ENCODE measurements at regions not wholly inside any gene's neighbourhood (a gene's known extent, or its start where the extent isn't known, plus 50 kb on each side); places are given as distances from the start of the nearest gene placed in this dataset.

DNA sequence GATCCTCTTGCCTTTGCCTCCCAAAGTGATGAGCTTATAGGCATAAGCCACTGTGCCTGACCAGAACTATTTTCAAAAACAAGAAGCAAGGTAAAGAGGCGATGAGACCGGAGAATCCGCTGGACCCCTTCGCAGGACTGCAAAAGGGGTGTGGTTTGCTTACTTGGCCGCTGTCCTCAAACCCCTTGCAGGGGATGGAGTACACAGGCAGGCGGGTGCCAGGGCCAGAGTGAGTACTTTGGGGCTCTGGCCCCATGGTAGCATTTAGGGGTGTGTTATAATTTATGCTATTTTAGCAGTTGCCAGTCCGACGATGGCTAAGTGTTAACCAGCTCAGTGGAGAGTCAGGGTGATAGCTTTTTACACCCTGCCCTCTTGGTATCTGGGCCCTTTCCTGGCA lies 1454.9 kb downstream of the HACE1 start:
- ATAC-seq, result peak; percentile 17; the same call in 1 of the 2 replicates
- peak overlapping the region; percentile 71 for H3K4me3 Mint-ChIP-seq
- H3K9me3 Mint-ChIP-seq, result no peaks in the 10 kb centered on the region
- DNase-seq (ENCODE audit: low spot score), result no peak
- no peaks in the 10 kb centered on the region for H3K36me3 Mint-ChIP-seq
- H3K4me1 Mint-ChIP-seq, result peaks cover 4% of the 10 kb centered on the region; the same call in 1 of the 2 replicates
- no peak overlapping the region for H3K27ac Mint-ChIP-seq
- POLR2A ChIA-PET, result no interaction called here
- H3K27me3 Mint-ChIP-seq (ENCODE audit: low read depth), result no peaks in the 10 kb centered on the region
- CTCF ChIA-PET, result interaction anchor here (0.8 kb wide), 1 partner anchor 555 kb away, joined by 3 read pairs; no protein-coding TSS in a partner anchor
- TF ChIP-seq JAZF1 (CRISPR knock-in tag; IDR thresholded peaks at IDR 0.05) (no peak), ZBTB21 (CRISPR knock-in tag; IDR thresholded peaks at IDR 0.05; ENCODE audit: borderline replicate concordance) (no peak), TP53 (CRISPR knock-in tag; IDR thresholded peaks at IDR 0.05) (no peak), TEAD1 (CRISPR knock-in tag; IDR thresholded peaks at IDR 0.05) (no peak), ZNF219 (CRISPR knock-in tag; IDR thresholded peaks at IDR 0.05; ENCODE audit: borderline replicate concordance) (no peak), KAT7 (CRISPR knock-in tag; IDR thresholded peaks at IDR 0.05; ENCODE audit: borderline replicate concordance) (no peak), FOXP1 (CRISPR knock-in tag; IDR thresholded peaks at IDR 0.05; ENCODE audit: borderline replicate concordance) (no peak), JUN (CRISPR knock-in tag; IDR thresholded peaks at IDR 0.05) (no peak), ZNF263 (CRISPR knock-in tag; IDR thresholded peaks at IDR 0.05; ENCODE audit: low read depth) (no peak), NR2C2 (CRISPR knock-in tag; IDR thresholded peaks at IDR 0.05) (no peak), GRHL2 (CRISPR knock-in tag; IDR thresholded peaks at IDR 0.05; ENCODE audit: insufficient replicate concordance, severe bottlenecking) (no peak), HMGA2 (CRISPR knock-in tag; IDR thresholded peaks at IDR 0.05) (no peak), TEAD4 (CRISPR knock-in tag; IDR thresholded peaks at IDR 0.05) (no peak)
- TF ChIP-seq, protein P1, sequence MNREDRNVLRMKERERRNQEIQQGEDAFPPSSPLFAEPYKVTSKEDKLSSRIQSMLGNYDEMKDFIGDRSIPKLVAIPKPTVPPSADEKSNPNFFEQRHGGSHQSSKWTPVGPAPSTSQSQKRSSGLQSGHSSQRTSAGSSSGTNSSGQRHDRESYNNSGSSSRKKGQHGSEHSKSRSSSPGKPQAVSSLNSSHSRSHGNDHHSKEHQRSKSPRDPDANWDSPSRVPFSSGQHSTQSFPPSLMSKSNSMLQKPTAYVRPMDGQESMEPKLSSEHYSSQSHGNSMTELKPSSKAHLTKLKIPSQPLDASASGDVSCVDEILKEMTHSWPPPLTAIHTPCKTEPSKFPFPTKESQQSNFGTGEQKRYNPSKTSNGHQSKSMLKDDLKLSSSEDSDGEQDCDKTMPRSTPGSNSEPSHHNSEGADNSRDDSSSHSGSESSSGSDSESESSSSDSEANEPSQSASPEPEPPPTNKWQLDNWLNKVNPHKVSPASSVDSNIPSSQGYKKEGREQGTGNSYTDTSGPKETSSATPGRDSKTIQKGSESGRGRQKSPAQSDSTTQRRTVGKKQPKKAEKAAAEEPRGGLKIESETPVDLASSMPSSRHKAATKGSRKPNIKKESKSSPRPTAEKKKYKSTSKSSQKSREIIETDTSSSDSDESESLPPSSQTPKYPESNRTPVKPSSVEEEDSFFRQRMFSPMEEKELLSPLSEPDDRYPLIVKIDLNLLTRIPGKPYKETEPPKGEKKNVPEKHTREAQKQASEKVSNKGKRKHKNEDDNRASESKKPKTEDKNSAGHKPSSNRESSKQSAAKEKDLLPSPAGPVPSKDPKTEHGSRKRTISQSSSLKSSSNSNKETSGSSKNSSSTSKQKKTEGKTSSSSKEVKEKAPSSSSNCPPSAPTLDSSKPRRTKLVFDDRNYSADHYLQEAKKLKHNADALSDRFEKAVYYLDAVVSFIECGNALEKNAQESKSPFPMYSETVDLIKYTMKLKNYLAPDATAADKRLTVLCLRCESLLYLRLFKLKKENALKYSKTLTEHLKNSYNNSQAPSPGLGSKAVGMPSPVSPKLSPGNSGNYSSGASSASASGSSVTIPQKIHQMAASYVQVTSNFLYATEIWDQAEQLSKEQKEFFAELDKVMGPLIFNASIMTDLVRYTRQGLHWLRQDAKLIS (CRISPR knock-in tag; IDR thresholded peaks at IDR 0.05; ENCODE audit: borderline replicate concordance), result no peak
- TF ChIP-seq, protein P2, sequence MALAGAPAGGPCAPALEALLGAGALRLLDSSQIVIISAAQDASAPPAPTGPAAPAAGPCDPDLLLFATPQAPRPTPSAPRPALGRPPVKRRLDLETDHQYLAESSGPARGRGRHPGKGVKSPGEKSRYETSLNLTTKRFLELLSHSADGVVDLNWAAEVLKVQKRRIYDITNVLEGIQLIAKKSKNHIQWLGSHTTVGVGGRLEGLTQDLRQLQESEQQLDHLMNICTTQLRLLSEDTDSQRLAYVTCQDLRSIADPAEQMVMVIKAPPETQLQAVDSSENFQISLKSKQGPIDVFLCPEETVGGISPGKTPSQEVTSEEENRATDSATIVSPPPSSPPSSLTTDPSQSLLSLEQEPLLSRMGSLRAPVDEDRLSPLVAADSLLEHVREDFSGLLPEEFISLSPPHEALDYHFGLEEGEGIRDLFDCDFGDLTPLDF (CRISPR knock-in tag; IDR thresholded peaks at IDR 0.05), result no peak
- TF ChIP-seq, protein P3, sequence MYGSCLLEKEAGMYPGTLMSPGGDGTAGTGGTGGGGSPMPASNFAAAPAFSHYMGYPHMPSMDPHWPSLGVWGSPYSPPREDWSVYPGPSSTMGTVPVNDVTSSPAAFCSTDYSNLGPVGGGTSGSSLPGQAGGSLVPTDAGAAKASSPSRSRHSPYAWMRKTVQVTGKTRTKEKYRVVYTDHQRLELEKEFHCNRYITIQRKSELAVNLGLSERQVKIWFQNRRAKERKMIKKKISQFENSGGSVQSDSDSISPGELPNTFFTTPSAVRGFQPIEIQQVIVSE (CRISPR knock-in tag; IDR thresholded peaks at IDR 0.05; ENCODE audit: borderline replicate concordance), result no peak
- TF ChIP-seq, protein P4, sequence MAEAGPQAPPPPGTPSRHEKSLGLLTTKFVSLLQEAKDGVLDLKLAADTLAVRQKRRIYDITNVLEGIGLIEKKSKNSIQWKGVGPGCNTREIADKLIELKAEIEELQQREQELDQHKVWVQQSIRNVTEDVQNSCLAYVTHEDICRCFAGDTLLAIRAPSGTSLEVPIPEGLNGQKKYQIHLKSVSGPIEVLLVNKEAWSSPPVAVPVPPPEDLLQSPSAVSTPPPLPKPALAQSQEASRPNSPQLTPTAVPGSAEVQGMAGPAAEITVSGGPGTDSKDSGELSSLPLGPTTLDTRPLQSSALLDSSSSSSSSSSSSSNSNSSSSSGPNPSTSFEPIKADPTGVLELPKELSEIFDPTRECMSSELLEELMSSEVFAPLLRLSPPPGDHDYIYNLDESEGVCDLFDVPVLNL (CRISPR knock-in tag; IDR thresholded peaks at IDR 0.05; ENCODE audit: borderline replicate concordance, low read depth), result no peak
- TF ChIP-seq, protein P5, sequence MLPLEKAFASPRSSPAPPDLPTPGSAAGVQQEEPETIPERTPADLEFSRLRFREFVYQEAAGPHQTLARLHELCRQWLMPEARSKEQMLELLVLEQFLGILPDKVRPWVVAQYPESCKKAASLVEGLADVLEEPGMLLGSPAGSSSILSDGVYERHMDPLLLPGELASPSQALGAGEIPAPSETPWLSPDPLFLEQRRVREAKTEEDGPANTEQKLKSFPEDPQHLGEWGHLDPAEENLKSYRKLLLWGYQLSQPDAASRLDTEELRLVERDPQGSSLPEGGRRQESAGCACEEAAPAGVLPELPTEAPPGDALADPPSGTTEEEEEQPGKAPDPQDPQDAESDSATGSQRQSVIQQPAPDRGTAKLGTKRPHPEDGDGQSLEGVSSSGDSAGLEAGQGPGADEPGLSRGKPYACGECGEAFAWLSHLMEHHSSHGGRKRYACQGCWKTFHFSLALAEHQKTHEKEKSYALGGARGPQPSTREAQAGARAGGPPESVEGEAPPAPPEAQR (CRISPR knock-in tag; IDR thresholded peaks at IDR 0.05), result no peak
- TF ChIP-seq, protein P6, sequence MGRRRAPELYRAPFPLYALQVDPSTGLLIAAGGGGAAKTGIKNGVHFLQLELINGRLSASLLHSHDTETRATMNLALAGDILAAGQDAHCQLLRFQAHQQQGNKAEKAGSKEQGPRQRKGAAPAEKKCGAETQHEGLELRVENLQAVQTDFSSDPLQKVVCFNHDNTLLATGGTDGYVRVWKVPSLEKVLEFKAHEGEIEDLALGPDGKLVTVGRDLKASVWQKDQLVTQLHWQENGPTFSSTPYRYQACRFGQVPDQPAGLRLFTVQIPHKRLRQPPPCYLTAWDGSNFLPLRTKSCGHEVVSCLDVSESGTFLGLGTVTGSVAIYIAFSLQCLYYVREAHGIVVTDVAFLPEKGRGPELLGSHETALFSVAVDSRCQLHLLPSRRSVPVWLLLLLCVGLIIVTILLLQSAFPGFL (CRISPR knock-in tag; IDR thresholded peaks at IDR 0.05; ENCODE audit: borderline replicate concordance), result no peak
- TF ChIP-seq, protein P7, sequence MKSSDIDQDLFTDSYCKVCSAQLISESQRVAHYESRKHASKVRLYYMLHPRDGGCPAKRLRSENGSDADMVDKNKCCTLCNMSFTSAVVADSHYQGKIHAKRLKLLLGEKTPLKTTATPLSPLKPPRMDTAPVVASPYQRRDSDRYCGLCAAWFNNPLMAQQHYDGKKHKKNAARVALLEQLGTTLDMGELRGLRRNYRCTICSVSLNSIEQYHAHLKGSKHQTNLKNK (CRISPR knock-in tag; IDR thresholded peaks at IDR 0.05), result no peak

Measured in WTC11 (cell line).